Activated CD8-positive, alpha-beta memory T cell treated with anti-CD3 and anti-CD28 coated beads for 36 hours (primary cell): ENCODE measurements at regions not wholly inside any gene's neighbourhood (a gene's known extent, or its start where the extent isn't known, plus 50 kb on each side); places are given as distances from the start of the nearest gene placed in this dataset.
"Not testable (repeated sequence)": the region's sequence is repeated elsewhere in the genome, so short reads cannot be mapped to it uniquely, and the experiment has no call there.

Experiments
- CTCF ChIA-PET: fragments of 350-600 bp; sonication (Branson Sonifier 250); formaldehyde crosslinking; loops from one replicate; lab custom pipeline; 2021; ENCODE audit warnings: antibody characterized with exemption; lab: Charles Lee
- POLR2A ChIA-PET: fragments of 350-600 bp; sonication (Branson Sonifier 250); formaldehyde crosslinking; loops from one replicate; lab custom pipeline; 2021; ENCODE audit warnings: antibody characterized with exemption; lab: Charles Lee

GRCh38 chr11:24142062-24142461, 354.8 kb upstream of the LUZP2 start:
- CTCF ChIA-PET: no interaction called here
- POLR2A ChIA-PET: no interaction called here

- POLR2A ChIA-PET: no interaction called here
- CTCF ChIA-PET: no interaction called here
Measured at GRCh38 chr11:24145411-24145810, 351.4 kb upstream of the LUZP2 start.

- POLR2A ChIA-PET: no interaction called here
- CTCF ChIA-PET: no interaction called here
Measured at GRCh38 chr11:24153337-24153736, 343.5 kb upstream of the LUZP2 start.

GRCh38 chr11:24155792-24156191, 341.1 kb upstream of the LUZP2 start:
- CTCF ChIA-PET: no interaction called here
- POLR2A ChIA-PET: no interaction called here

GRCh38 chr11:24157316-24157715, 339.5 kb upstream of the LUZP2 start:
- CTCF ChIA-PET: no interaction called here
- POLR2A ChIA-PET: no interaction called here

- POLR2A ChIA-PET: no interaction called here
Measured at GRCh38 chr11:24161587-24161986, 335.3 kb upstream of the LUZP2 start.

GRCh38 chr11:24163146-24163545, 333.7 kb upstream of the LUZP2 start:
- CTCF ChIA-PET: no interaction called here

More at GRCh38 chr11:24161587-24161986, 335.3 kb upstream of the LUZP2 start:
- CTCF ChIA-PET: no interaction called here

GRCh38 chr11:24163841-24164240, 333.0 kb upstream of the LUZP2 start:
- ChIA-PET POLR2A (no interaction called here), CTCF (no interaction called here)

More at GRCh38 chr11:24163146-24163545, 333.7 kb upstream of the LUZP2 start:
- POLR2A ChIA-PET: no interaction called here

- POLR2A ChIA-PET: no interaction called here
- CTCF ChIA-PET: no interaction called here
Measured at GRCh38 chr11:24171869-24172268, 325.0 kb upstream of the LUZP2 start.

- ChIA-PET POLR2A (no interaction called here), CTCF (no interaction called here)
Measured at GRCh38 chr11:24181395-24182047, 315.3 kb upstream of the LUZP2 start.

GRCh38 chr11:24185535-24185934, 311.3 kb upstream of the LUZP2 start:
- POLR2A ChIA-PET, CTCF ChIA-PET: not testable (repeated sequence)

GRCh38 chr11:24196733-24197132, 300.1 kb upstream of the LUZP2 start:
- ChIA-PET CTCF (no interaction called here), POLR2A (no interaction called here)

GRCh38 chr11:24198481-24198880, 298.4 kb upstream of the LUZP2 start:
- ChIA-PET POLR2A (no interaction called here), CTCF (no interaction called here)

- CTCF ChIA-PET: no interaction called here
- POLR2A ChIA-PET: no interaction called here
Measured at GRCh38 chr11:24199461-24199860, 297.4 kb upstream of the LUZP2 start.

- ChIA-PET CTCF (no interaction called here), POLR2A (no interaction called here)
Measured at GRCh38 chr11:24206030-24206429, 290.8 kb upstream of the LUZP2 start.

GRCh38 chr11:24206511-24206910, 290.3 kb upstream of the LUZP2 start:
- ChIA-PET CTCF (no interaction called here), POLR2A (no interaction called here)

GRCh38 chr11:24216488-24216887, 280.4 kb upstream of the LUZP2 start:
- CTCF ChIA-PET: no interaction called here

GRCh38 chr11:24217319-24217718, 279.5 kb upstream of the LUZP2 start:
- POLR2A ChIA-PET: not testable (repeated sequence)

More at GRCh38 chr11:24216488-24216887, 280.4 kb upstream of the LUZP2 start:
- POLR2A ChIA-PET: no interaction called here

GRCh38 chr11:24225501-24225900, 271.4 kb upstream of the LUZP2 start:
- ChIA-PET CTCF (no interaction called here), POLR2A (no interaction called here)

More at GRCh38 chr11:24217319-24217718, 279.5 kb upstream of the LUZP2 start:
- CTCF ChIA-PET: not testable (repeated sequence)

GRCh38 chr11:24226606-24227005, 270.2 kb upstream of the LUZP2 start:
- CTCF ChIA-PET: no interaction called here
- POLR2A ChIA-PET: no interaction called here

GRCh38 chr11:24233041-24233440, 263.8 kb upstream of the LUZP2 start:
- ChIA-PET POLR2A (no interaction called here), CTCF (no interaction called here)
